ENCODE measurements at regions not wholly inside any gene's neighbourhood (a gene's known extent, or its start where the extent isn't known, plus 50 kb on each side); places are given as distances from the start of the nearest gene placed in this dataset.

DNA sequence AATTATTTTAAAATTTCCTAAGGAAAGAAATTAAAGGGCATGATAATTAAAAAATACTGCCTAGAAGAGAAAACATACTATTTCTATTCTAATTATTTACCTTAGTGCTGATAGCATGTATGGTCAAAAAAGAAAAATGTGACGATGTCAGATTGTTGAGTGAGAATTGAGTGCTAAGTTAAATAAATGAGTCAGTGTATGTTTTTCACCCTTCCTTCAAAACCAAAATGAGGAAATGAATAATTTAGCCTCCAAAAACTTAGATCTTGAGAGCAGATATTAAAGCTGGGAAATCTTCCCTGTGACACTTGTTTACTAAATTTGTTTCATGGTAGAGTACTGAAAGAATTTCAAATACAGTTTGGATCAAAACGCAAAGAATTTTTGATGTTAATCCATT is 58.6 kb upstream of the NYAP2 start:
- no peak for DNase-seq
- in situ Hi-C loops (cut with MboI; ENCODE audit: low pct_unique_long_range_greater_than_20kb, low sequenced_read_pairs) = no loop called here

DNA sequence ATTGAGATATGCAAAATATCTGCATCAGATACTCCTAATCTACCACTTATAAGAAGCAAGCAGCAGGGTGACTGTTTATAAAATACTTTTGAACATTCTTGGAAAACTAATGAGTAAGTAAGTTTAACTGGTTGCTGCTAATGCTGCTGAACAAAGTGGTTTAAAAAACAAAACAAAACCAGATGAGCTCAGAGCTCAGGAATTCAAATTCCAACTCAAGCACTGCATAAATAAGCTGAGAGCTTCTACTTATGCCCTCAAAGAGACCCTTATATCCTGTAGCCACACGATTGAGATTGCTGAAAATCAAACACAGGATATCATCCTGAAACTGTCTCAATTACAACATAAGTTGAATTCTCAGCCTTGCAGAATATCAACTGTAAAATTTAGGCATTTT is 62.3 kb upstream of the NYAP2 start:
- in situ Hi-C loops (cut with MboI; ENCODE audit: low pct_unique_long_range_greater_than_20kb, low sequenced_read_pairs) = no loop called here
- no peak for DNase-seq

DNA sequence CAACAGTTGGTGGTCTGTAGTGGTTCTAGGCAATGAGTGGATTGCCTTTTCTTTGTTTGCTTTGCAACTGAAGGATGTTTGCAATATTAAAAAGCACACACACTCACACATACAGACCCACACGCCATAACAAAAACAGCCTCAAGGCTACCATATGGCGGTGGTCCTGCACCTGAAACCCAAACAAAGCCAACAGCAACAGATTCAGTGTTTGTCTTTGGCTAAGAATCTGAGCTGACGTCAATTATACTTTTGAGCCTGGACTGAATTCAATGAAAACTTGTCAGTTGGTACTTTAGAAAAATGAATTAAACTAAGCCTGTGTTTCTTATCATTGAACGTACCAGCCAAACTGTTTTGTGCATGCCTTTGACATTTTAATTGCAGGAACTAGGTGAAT is 65.0 kb upstream of the NYAP2 start:
- no peak for DNase-seq
- in situ Hi-C loops (cut with MboI; ENCODE audit: low pct_unique_long_range_greater_than_20kb, low sequenced_read_pairs) = no loop called here

DNA sequence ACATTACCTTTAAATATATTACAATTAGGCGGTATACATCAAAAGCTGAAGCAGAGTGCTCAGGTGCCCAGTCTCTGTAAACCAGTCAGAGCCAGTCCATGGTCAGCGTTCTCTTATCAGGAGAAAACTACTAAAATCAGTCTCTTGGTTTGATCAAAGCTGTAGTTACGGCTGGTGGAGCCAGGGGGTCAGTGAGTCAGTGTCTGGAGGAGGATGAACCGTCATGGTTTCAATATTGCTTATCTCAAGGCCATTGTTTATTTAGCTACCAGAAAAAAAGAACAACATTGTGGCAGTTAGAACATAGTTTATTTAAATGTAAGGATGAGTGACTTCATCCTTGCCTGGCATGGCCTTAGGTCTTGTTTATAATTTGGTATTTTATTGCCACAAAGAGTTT is 71.3 kb upstream of the NYAP2 start:
- in situ Hi-C loops (cut with MboI; ENCODE audit: low pct_unique_long_range_greater_than_20kb, low sequenced_read_pairs) = no loop called here
- no peak for DNase-seq

DNA sequence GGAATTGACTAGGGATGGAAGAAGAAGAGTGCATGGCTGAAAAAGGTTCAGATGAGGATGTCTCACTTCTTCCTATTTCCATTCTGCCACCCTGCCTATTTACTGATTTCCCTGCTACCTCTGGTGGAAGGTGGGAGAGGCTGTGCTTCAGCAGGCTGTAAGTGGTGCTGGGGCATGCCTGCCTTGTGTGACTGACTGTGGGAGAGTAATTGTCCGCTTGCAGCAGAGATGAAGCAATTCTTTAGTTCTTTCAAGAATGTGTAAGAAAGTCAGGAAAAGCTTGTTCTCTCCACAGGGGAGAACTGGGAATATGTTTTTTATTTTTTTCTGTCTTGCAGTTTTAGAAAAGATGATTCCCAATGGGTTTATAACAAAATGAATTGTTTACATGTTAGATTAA is 72.5 kb upstream of the NYAP2 start:
- no peak for DNase-seq
- in situ Hi-C loops (cut with MboI; ENCODE audit: low pct_unique_long_range_greater_than_20kb, low sequenced_read_pairs) = no loop called here

DNA sequence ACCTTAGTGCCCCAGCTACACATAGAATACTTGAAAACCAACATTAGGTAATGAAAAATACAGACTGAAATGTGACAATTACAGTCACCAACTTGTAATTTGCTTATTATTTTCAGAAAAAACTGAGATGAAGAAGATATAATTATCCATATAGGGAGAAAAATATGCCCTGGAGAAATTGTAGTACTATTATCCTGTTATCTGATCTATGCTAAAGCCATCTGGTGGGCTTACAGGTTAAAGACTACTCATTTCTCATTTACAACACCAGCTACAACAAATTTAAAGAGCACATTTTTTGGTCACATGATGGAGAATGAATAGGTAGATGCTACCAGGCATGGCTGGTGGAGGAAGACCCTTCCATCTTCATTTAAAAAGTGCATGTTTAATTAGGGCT is 79.6 kb upstream of the NYAP2 start:
- DNase-seq = no peak
- in situ Hi-C loops (cut with MboI; ENCODE audit: low pct_unique_long_range_greater_than_20kb, low sequenced_read_pairs) = no loop called here

DNA sequence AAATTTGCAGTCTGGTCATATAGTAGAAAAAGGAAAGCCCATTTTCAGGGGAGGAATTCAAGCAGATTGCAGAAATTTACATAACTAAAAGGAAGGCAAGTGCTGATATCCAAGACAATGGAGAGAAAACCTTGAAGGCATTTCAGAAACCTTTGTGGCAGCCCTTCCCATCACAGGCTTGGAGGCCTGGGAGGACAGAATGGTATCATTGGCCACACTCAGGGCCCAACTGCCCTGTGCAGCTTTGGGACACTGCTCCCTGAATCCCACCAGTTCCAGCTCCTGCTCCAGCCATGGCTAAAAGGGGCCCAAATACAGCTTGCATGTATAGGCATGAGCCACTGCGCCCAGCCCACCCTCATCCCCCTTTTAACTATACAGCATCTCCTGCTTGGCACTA is 81.1 kb upstream of the NYAP2 start:
- DNase-seq = no peak
- in situ Hi-C loops (cut with MboI; ENCODE audit: low pct_unique_long_range_greater_than_20kb, low sequenced_read_pairs) = no loop called here

DNA sequence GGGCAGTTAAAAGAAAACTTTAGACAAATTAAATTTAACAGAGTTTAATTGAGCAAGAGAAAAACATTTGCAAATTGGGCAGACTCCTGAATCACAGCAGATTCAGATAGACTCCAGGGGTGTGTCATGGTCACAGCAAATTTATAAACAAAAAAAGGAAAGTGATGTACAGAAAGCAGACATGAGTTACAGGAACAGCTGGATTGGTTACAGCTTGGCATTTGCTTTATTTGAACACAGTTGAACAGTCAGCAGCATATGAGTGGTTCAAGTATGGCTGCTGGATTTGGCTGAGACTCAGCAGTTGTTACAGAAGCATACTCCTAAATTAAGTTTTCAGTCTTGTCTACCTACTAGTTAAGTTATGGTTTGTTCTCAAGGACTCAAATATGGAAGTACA is 82.3 kb upstream of the NYAP2 start:
- in situ Hi-C loops (cut with MboI; ENCODE audit: low pct_unique_long_range_greater_than_20kb, low sequenced_read_pairs) = no loop called here
- DNase-seq = no peak

DNA sequence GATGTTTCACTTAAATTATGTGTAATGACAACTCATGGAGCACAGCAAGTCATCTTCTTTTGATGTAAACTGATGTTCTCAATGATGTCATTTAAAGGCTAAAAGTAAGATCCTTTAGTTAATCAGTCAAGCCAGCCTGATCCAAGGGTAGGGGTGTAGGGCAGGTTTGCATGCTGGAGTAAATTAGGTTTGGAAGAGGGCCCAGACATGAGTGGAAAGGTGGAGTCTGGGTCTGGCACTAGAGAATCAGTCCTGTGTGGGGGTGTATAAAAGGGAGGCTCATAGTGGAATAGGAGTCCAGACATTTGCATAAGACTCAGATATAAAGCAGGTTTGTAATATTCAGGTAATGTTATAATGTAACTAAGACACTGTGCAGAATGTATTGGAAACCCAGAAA is 88.8 kb upstream of the NYAP2 start:
- in situ Hi-C loops (cut with MboI; ENCODE audit: low pct_unique_long_range_greater_than_20kb, low sequenced_read_pairs) = no loop called here
- no peak for DNase-seq

DNA sequence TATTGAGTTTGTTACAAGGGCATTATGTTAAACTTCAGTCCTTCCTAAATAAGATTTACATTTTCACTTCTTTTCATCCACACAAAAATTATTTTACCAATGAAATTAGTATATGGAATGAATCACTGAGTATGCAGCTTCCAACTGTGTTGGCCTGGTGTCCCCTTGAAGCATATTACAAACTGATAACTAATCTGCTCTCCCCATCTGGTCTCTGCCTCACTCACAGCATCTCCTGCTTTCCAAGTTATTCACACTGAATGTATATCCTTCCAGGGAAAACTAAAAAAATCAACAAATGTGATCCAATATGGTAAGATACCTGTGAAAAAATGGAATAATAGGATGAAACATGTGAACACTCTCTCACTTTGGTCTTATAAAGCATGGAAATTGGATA is 90.0 kb upstream of the NYAP2 start:
- no peak for DNase-seq
- in situ Hi-C loops (cut with MboI; ENCODE audit: low pct_unique_long_range_greater_than_20kb, low sequenced_read_pairs) = no loop called here

DNA sequence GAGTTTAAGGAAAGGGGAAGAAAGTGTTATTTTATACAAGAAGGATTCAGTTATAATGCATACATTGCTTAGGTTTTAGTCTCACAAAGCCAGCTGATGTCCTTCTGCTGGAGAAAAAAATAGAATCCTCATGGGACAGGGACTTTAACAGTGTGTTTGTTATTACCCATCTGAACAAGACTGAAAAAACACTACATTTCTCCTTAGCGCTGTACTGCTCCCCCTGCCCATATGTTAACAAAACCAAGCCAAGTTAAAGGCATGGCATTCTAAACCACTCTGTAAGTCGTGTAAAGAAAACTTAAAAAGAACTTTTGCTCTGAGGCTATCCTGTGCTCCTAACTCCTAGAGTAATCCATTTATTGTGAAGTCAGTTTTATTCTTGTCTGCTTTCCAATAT is 102.6 kb upstream of the NYAP2 start:
- in situ Hi-C loops (cut with MboI; ENCODE audit: low pct_unique_long_range_greater_than_20kb, low sequenced_read_pairs) = no loop called here
- DNase-seq = no peak

DNA sequence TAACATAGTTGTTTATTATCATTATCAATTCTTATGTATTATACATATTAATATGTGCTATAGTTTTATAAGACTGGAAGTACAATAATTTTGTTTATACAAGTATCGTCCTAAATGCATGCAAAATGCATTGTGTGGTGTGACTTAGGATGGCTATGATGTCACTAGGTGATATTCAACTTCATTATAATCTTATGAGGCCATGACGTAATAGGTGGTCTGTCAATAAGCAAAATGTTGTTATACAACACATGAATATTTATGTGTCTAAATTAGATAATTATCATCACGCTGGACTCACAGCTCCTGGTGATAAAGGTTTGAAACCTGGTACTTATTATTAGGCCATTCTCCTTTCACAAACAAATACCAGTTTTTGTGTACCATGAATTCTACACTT is 104.4 kb upstream of the NYAP2 start:
- DNase-seq = no peak
- in situ Hi-C loops (cut with MboI; ENCODE audit: low pct_unique_long_range_greater_than_20kb, low sequenced_read_pairs) = no loop called here

DNA sequence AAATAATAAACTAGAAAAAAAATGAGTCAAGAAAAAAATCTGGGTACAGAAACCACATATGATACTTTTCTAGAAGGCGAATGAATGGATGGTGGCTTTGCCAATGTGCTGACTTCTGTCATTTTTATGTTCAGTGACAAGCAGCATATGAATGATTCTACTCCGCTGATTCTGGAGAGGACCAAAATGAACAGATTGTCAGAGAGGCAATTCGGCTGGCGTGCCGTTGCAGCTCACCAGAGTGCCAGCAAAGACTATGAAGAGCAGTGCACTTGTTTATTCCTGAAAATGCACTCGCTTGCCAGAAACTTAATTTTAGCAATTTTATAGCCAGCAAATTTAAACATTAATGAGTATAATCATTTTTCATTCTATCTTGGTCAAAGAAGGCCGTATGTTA is 105.9 kb upstream of the NYAP2 start:
- in situ Hi-C loops (cut with MboI; ENCODE audit: low pct_unique_long_range_greater_than_20kb, low sequenced_read_pairs) = no loop called here
- no peak for DNase-seq

DNA sequence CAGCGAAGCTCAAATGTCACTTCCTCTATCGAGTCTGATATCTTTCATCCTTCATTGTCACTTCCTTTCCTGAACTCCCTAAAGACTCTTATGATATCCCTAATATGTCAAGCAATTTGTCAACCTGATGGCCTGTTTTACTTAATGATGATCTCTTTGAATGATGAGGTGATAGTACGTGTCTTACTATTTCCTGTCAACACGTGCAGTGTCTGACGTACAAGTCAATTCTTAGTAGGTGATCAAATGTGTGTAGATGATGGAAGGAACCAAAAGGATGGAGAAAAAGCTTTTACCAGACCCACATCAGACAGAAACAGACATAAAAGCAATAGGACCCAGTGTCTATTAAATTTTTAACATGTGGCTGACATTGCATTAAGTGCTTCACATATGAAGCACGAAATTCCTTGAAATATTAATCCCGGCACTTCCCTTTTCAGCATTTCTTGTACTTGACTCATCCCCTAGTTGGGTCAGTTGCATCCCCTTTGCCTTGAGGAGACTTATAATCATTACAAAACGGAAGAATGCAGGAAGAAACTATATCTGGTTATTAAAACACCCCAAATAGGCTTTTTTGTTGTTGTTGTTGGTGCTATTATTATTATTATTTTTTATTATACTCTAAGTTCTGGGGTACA is 108.6 kb upstream of the NYAP2 start:
- in situ Hi-C loops (cut with MboI; ENCODE audit: low pct_unique_long_range_greater_than_20kb, low sequenced_read_pairs) = no loop called here
- no peak for DNase-seq

DNA sequence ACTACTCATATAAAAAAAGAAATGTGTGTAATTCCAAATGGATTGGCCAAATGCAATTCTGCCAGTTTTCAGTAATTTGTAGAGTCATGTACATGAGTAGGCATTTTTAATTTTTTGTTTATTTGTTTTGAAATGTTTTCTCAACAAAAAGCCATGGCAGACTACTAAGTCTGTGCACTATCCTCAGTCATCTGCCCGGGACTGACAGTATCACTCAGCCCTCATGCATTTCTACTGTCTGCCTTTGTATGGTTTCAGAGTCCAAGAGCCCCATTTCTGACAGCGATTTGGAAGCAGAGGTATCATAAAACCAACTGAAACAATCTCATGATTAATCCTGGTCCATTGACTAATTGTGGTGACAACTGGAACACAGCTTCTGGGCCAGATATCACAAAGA is 109.9 kb upstream of the NYAP2 start:
- DNase-seq = no peak
- in situ Hi-C loops (cut with MboI; ENCODE audit: low pct_unique_long_range_greater_than_20kb, low sequenced_read_pairs) = no loop called here

DNA sequence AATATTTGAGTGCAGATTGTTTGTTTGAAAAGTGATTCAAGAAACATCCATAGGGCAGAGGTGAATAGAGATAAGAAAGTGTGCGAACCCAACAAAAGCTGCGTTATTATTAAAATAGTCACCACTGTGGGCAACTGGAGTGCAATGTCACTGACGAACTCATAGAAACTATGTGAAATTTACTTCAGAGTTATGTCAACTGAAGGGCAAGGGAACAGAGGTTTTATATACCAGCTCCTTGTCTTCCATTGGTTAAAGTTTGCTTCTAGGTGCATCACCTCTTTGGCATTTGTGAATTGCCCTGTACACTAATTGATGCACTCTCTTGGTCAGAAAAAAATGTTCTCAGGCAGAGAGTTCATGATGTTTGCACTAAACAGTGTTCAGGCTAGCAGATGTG is 110.5 kb upstream of the NYAP2 start:
- DNase-seq = no peak
- in situ Hi-C loops (cut with MboI; ENCODE audit: low pct_unique_long_range_greater_than_20kb, low sequenced_read_pairs) = no loop called here

DNA sequence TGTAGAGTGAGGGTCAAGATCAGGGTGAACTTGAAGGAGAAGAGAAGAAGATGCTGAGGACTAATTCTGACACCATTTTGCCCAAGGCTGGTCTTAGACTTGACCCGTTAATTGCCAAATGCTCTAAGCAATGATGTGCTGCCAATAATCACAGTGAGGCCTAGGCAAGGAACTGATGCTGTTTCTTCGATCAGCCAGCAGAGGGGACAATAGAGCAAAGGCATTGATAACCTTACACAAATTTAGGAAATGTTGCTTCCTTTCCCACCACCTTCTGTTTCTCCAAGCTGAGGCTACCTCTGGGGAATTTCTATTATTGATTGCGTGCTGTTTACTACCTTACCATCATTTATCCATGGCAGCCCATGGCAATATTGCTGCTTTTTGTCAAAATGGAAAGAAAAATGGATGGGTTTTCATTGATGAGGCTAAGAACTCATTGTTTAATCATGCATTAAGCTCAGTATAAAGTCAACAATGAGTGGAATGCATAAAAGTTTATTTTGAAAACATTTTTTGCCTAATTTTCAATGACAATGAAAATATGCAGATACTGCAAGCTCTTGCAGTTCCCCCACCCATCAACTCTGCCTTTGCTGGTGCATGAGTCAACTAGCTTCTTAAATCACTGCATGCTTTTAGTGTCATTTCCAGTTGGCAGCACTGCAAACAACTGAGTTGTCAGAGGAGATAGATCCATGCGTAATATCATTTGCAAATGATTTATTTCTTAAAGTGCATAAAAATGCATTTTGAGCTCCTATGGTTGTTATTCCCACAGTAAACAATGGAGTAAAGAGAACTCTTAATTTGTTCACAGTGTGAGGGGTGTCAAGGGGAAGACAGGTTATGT is 116.4 kb upstream of the NYAP2 start:
- DNase-seq = peak; percentile 15
- in situ Hi-C loops (cut with MboI; ENCODE audit: low pct_unique_long_range_greater_than_20kb, low sequenced_read_pairs) = no loop called here

DNA sequence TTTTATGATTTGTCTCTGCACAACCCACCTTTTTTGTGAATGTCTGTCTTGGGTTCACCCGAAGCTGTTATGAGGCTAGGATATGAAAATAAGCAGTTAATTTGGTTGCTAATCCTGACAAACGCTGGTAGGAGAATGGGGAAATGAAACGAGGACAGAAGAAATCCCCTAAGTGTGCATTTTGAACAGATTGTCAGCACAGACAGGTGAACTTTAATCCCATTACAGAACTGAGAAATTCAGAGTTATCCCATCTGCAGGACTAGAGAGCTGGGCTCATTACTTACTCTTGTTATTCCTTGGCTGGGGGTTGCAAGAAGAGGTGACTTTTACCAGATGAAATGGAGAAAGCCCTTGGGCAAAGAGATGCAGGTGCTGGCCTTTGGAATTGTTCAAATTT is 123.3 kb upstream of the NYAP2 start:
- in situ Hi-C loops (cut with MboI; ENCODE audit: low pct_unique_long_range_greater_than_20kb, low sequenced_read_pairs) = no loop called here
- DNase-seq = no peak

DNA sequence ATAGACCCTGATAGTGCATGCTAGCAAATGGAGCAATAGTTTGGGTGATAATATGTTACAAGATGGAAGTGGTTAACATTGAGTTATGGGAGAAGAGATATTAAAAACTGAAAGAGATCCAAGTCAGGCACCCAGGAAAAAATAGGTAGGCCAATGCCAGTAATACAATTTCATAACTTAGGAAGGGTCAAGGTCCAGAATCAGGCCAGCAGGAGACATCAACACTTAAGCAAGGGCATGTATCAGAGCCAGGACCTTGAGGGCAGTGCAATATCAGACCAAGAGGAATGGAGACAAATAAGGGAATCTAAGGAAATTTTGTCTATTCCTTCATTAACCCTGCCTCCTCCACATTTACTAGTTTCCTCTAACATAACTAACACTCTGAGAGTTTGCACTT is 124.1 kb upstream of the NYAP2 start:
- in situ Hi-C loops (cut with MboI; ENCODE audit: low pct_unique_long_range_greater_than_20kb, low sequenced_read_pairs) = no loop called here
- no peak for DNase-seq

DNA sequence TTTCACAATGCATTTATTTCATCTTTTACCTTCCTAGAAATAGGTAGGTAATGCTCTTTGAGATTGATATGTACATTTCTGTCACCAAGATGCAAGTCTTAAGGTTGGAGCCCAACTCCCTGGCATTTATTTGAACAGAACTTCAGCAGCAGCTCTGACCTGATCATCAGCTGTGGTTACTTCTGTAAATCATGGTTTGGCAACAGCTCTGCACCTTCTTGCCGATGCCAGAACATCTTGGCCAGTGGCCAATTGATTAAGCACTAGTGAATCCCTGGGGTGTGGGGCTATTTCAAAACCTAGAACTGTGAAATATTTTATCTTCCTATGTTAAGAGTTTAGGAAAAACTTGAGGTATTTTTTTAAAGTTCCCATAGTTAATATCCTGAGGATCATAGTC is 124.8 kb upstream of the NYAP2 start:
- DNase-seq = no peak
- in situ Hi-C loops (cut with MboI; ENCODE audit: low pct_unique_long_range_greater_than_20kb, low sequenced_read_pairs) = no loop called here

DNA sequence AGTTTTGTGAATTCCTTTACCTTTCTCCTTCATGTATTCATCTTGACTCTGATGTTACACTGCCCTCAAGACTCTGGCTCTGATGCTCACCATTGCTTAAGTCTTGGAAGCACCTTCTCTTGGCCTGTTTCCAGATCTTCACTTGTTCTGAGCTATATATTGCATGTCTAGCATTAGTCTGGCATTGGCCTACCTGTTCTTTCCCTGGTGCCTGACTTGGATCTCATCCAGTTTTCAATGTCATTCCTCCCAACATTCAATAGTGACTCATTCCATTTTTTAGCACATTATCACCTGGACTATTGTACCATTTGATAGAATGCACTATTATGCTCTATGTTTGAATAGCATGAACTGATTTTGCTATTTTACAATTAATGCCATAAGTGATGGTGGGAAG is 127.3 kb upstream of the NYAP2 start:
- DNase-seq = no peak
- in situ Hi-C loops (cut with MboI; ENCODE audit: low pct_unique_long_range_greater_than_20kb, low sequenced_read_pairs) = no loop called here
